HS-5 (cell line): ENCODE measurements at regions not wholly inside any gene's neighbourhood (a gene's known extent, or its start where the extent isn't known, plus 50 kb on each side); places are given as distances from the start of the nearest gene placed in this dataset.
"Not testable (repeated sequence)": the region's sequence is repeated elsewhere in the genome, so short reads cannot be mapped to it uniquely, and the experiment has no call there.

Experiments used
- DNase-seq: peaks from one replicate; pipeline ENCODE4 v3.0.0-alpha.2; 2012; ENCODE audit warnings: low read depth

- no peak for DNase-seq
Measured at GRCh38 chr1:220942278-220942677, 63.0 kb downstream of the HLX start.

- not testable (repeated sequence) for DNase-seq
Measured at GRCh38 chr1:220942914-220943313, 63.7 kb downstream of the HLX start.

- no peak for DNase-seq
Measured at GRCh38 chr1:220943319-220943996, 64.2 kb downstream of the HLX start.

GRCh38 chr1:220950576-220950975 is 71.3 kb downstream of the HLX start:
- no peak for DNase-seq

GRCh38 chr1:220952961-220953643 is 73.9 kb downstream of the HLX start:
- no peak for DNase-seq

GRCh38 chr1:220954321-220955075 is 75.3 kb downstream of the HLX start:
- no peak for DNase-seq

- DNase-seq = no peak
Measured at GRCh38 chr1:220955116-220955515, 75.9 kb downstream of the HLX start.

GRCh38 chr1:220956501-220957232 is 77.4 kb downstream of the HLX start:
- no peak for DNase-seq

GRCh38 chr1:220957233-220957605 is 78.0 kb downstream of the HLX start:
- peak; percentile 72 for DNase-seq

- DNase-seq = no peak
Measured at GRCh38 chr1:220958234-220958633, 79.0 kb downstream of the HLX start.

GRCh38 chr1:220962031-220962751 is 82.9 kb downstream of the HLX start:
- peak; percentile 98 for DNase-seq

- no peak for DNase-seq
Measured at GRCh38 chr1:220966041-220966440, 86.8 kb downstream of the HLX start.

GRCh38 chr1:220966473-220966872 is 87.2 kb downstream of the HLX start:
- no peak for DNase-seq

GRCh38 chr1:220966881-220967611 is 87.8 kb downstream of the HLX start:
- DNase-seq = no peak

GRCh38 chr1:220967911-220968310 is 88.7 kb downstream of the HLX start:
- no peak for DNase-seq

- DNase-seq = not testable (repeated sequence)
Measured at GRCh38 chr1:220969281-220969680, 90.0 kb downstream of the HLX start.

GRCh38 chr1:220970311-220970710 is 91.1 kb downstream of the HLX start:
- no peak for DNase-seq

GRCh38 chr1:220971221-220971620 is 92.0 kb downstream of the HLX start:
- DNase-seq = no peak

GRCh38 chr1:220974431-220974830 is 95.2 kb downstream of the HLX start:
- no peak for DNase-seq

GRCh38 chr1:220976390-220976789 is 97.1 kb downstream of the HLX start:
- no peak for DNase-seq

- DNase-seq = no peak
Measured at GRCh38 chr1:220979371-220979770, 100.1 kb downstream of the HLX start.
